ENCODE measurements at regions not wholly inside any gene's neighbourhood (a gene's known extent, or its start where the extent isn't known, plus 50 kb on each side); places are given as distances from the start of the nearest gene placed in this dataset.

DNA sequence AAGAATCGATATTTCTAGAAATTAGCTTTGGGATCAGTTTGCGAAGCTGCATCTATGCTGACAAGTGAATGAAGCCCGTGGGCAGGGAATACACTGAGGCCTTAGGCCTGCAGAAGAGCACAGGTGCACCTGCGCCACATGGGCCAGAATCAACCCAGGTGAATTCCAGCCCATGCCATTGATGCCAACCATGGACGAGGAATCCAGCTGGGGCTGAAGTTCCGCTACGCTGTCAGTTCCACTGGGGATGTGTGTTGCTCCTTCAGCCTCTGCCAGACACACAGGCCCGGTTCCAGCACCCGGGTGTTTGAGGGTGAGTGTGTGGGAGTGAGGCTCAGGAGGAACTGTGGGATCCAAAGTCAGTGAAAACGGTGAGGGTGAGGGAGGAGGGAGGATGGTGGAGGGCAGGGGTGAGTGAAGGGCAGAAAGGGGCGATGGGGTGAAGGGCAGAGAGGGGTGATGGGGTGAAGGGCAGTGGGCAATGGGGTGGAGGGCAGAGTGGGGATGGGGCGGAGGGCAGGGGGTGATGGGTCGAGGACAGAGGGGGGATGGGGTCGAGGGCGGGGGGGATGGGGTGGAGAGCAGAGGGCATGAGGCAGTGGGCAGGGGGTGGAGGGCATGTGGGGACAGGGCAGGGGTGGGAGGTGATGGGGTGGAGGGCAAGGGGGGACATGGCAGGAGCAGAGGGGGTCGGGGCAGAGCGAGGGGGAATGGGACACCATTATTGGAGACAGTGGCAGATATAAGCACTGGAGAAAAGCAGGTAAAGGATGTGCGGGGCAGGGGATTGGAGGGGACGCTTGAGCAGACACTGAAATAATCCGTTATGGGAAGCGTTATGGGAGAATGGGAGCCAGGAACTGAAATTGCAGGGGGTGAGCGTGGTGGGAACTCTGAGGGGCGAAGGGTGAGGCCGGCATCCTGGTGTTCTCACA is 931.6 kb downstream of the BRD1 start:
- TF ChIP-seq POLR2A (IDR thresholded peaks at IDR 0.05): no peak
- TF ChIP-seq, protein P1, sequence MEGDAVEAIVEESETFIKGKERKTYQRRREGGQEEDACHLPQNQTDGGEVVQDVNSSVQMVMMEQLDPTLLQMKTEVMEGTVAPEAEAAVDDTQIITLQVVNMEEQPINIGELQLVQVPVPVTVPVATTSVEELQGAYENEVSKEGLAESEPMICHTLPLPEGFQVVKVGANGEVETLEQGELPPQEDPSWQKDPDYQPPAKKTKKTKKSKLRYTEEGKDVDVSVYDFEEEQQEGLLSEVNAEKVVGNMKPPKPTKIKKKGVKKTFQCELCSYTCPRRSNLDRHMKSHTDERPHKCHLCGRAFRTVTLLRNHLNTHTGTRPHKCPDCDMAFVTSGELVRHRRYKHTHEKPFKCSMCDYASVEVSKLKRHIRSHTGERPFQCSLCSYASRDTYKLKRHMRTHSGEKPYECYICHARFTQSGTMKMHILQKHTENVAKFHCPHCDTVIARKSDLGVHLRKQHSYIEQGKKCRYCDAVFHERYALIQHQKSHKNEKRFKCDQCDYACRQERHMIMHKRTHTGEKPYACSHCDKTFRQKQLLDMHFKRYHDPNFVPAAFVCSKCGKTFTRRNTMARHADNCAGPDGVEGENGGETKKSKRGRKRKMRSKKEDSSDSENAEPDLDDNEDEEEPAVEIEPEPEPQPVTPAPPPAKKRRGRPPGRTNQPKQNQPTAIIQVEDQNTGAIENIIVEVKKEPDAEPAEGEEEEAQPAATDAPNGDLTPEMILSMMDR (IDR thresholded peaks at IDR 0.05 in 8 of 11, conservative IDR thresholded peaks at IDR 0.05 in 3 of 11): no peak
- no peak for TF ChIP-seq POLR2AphosphoS5 (IDR thresholded peaks at IDR 0.05)

All from spleen (tissue), 7 donors.